ENCODE measurements at regions not wholly inside any gene's neighbourhood (a gene's known extent, or its start where the extent isn't known, plus 50 kb on each side); places are given as distances from the start of the nearest gene placed in this dataset.

DNA sequence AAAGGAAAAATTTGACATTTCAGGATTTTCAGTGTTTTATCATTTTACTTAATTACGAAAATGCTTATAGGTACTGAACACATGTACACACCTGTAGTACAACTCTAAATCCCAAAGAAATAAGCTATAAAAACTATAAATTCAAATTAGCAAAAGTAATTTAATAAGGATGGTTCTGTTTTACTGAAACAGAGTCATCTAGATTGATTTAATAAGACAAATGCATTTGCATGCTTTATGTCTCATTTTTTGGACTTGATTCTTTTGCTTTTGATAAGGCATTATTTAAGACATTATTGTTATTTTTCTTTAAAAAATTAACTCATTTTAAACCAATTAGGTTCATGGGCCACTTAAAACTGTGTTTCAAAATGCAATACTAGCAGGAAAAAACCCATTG lies 201.2 kb downstream of the PIK3R1 start (continued):
- TF ChIP-seq, protein P1, sequence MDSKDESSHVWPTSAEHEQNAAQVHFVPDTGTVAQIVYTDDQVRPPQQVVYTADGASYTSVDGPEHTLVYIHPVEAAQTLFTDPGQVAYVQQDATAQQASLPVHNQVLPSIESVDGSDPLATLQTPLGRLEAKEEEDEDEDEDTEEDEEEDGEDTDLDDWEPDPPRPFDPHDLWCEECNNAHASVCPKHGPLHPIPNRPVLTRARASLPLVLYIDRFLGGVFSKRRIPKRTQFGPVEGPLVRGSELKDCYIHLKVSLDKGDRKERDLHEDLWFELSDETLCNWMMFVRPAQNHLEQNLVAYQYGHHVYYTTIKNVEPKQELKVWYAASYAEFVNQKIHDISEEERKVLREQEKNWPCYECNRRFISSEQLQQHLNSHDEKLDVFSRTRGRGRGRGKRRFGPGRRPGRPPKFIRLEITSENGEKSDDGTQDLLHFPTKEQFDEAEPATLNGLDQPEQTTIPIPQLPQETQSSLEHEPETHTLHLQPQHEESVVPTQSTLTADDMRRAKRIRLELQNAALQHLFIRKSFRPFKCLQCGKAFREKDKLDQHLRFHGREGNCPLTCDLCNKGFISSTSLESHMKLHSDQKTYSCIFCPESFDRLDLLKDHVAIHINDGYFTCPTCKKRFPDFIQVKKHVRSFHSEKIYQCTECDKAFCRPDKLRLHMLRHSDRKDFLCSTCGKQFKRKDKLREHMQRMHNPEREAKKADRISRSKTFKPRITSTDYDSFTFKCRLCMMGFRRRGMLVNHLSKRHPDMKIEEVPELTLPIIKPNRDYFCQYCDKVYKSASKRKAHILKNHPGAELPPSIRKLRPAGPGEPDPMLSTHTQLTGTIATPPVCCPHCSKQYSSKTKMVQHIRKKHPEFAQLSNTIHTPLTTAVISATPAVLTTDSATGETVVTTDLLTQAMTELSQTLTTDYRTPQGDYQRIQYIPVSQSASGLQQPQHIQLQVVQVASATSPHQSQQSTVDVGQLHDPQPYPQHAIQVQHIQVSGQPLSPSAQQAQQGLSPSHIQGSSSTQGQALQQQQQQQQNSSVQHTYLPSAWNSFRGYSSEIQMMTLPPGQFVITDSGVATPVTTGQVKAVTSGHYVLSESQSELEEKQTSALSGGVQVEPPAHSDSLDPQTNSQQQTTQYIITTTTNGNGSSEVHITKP (tag by site-specific recombination; IDR thresholded peaks at IDR 0.05): no peak
- TF ChIP-seq ZNF184 (tag by site-specific recombination; IDR thresholded peaks at IDR 0.05) (no peak), ZNF214 (tag by site-specific recombination; IDR thresholded peaks at IDR 0.05; ENCODE audit: borderline replicate concordance) (no peak)

DNA sequence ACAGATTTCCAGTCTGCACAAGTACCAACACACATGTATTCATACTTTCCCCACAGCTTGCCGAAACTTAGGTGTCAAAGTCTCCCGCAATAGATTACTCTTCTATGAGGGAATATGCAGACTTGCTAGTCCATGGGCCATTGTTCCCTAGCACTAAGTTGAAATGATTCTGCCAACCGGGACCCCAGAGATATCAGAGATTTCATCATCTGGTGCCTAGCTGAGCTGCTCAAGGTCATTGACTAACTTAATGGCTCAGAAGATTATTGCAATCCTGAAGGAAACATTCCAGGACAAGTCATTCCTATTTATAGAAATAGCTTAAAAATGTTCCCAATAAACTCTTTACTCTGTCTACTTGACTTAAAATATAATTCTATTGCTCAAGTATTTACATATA lies 202.6 kb downstream of the PIK3R1 start:
- Histone ChIP-seq H3K9me3 (ENCODE audit: control insufficient read depth, insufficient read depth, low read depth, low read length) (no peaks in the 10 kb centered on the region), H3K27ac (ENCODE audit: extremely low read depth, low read depth, low read length) (no peak overlapping the region), H3K4me3 (ENCODE audit: low read depth, low read length) (no peak overlapping the region), H3K4me1 (ENCODE audit: control insufficient read depth, insufficient read depth, low read length) (no peaks in the 10 kb centered on the region), H3K36me3 (ENCODE audit: control insufficient read depth in 2 of 2, insufficient read depth in 1 of 2, low read length in 2 of 2) (no peaks in the 10 kb centered on the region)
- POLR2A ChIA-PET: no interaction called here
- CTCF ChIA-PET: interaction anchor here (1.7 kb wide), 1 partner anchor 42 kb away, joined by 8 read pairs; no protein-coding TSS in a partner anchor
- TF ChIP-seq ZNF335 (tag by site-specific recombination; conservative IDR thresholded peaks at IDR 0.05) (no peak), ZNF138 (tag by site-specific recombination; IDR thresholded peaks at IDR 0.05; ENCODE audit: borderline replicate concordance) (no peak), ZNF629 (tag by site-specific recombination; IDR thresholded peaks at IDR 0.05) (no peak), TCF7L2 (IDR thresholded peaks at IDR 0.05; ENCODE audit: borderline replicate concordance, low read depth, low read length) (no peak), KLF9 (tag by site-specific recombination; IDR thresholded peaks at IDR 0.05; ENCODE audit: low read depth) (no peak), ZNF561 (tag by site-specific recombination; IDR thresholded peaks at IDR 0.05; ENCODE audit: borderline replicate concordance) (no peak), SETDB1 (IDR thresholded peaks at IDR 0.05; ENCODE audit: insufficient read length, low read length) (no peak), ZNF664 (tag by site-specific recombination; IDR thresholded peaks at IDR 0.05) (no peak), ZNF416 (tag by site-specific recombination; IDR thresholded peaks at IDR 0.05) (no peak), ZFP37 (tag by site-specific recombination; IDR thresholded peaks at IDR 0.05) (no peak), ZNF211 (tag by site-specific recombination; IDR thresholded peaks at IDR 0.05; ENCODE audit: low read depth) (no peak)
- TF ChIP-seq, protein P2, sequence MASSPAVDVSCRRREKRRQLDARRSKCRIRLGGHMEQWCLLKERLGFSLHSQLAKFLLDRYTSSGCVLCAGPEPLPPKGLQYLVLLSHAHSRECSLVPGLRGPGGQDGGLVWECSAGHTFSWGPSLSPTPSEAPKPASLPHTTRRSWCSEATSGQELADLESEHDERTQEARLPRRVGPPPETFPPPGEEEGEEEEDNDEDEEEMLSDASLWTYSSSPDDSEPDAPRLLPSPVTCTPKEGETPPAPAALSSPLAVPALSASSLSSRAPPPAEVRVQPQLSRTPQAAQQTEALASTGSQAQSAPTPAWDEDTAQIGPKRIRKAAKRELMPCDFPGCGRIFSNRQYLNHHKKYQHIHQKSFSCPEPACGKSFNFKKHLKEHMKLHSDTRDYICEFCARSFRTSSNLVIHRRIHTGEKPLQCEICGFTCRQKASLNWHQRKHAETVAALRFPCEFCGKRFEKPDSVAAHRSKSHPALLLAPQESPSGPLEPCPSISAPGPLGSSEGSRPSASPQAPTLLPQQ (tag by site-specific recombination; IDR thresholded peaks at IDR 0.05): no peak
- TF ChIP-seq, protein P3, sequence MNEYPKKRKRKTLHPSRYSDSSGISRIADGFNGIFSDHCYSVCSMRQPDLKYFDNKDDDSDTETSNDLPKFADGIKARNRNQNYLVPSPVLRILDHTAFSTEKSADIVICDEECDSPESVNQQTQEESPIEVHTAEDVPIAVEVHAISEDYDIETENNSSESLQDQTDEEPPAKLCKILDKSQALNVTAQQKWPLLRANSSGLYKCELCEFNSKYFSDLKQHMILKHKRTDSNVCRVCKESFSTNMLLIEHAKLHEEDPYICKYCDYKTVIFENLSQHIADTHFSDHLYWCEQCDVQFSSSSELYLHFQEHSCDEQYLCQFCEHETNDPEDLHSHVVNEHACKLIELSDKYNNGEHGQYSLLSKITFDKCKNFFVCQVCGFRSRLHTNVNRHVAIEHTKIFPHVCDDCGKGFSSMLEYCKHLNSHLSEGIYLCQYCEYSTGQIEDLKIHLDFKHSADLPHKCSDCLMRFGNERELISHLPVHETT (tag by site-specific recombination; IDR thresholded peaks at IDR 0.05): no peak
- TF ChIP-seq, protein P4, sequence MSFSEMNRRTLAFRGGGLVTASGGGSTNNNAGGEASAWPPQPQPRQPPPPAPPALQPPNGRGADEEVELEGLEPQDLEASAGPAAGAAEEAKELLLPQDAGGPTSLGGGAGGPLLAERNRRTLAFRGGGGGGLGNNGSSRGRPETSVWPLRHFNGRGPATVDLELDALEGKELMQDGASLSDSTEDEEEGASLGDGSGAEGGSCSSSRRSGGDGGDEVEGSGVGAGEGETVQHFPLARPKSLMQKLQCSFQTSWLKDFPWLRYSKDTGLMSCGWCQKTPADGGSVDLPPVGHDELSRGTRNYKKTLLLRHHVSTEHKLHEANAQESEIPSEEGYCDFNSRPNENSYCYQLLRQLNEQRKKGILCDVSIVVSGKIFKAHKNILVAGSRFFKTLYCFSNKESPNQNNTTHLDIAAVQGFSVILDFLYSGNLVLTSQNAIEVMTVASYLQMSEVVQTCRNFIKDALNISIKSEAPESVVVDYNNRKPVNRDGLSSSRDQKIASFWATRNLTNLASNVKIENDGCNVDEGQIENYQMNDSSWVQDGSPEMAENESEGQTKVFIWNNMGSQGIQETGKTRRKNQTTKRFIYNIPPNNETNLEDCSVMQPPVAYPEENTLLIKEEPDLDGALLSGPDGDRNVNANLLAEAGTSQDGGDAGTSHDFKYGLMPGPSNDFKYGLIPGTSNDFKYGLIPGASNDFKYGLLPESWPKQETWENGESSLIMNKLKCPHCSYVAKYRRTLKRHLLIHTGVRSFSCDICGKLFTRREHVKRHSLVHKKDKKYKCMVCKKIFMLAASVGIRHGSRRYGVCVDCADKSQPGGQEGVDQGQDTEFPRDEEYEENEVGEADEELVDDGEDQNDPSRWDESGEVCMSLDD (tag by site-specific recombination; IDR thresholded peaks at IDR 0.05): no peak
